PC-9 (cell line): ENCODE measurements at regions not wholly inside any gene's neighbourhood (a gene's known extent, or its start where the extent isn't known, plus 50 kb on each side); places are given as distances from the start of the nearest gene placed in this dataset.

Source experiments
- BruUV-seq: library from RNA; stranded (reverse); fragments of 400-500 nt; replicated peaks from 2 replicates; lab custom pipeline; 2021; lab: Mats Ljungman, UMichigan
- CTCF ChIA-PET: fragments of 300-600 bp; sonication (Branson Sonifier 250); formaldehyde crosslinking; loops from one replicate; lab custom pipeline; 2022; ENCODE audit warnings: antibody characterized with exemption; lab: Charles Lee
- POLR2A ChIA-PET: fragments of 300-600 bp; sonication (Branson Sonifier 250); formaldehyde crosslinking; loops from one replicate; lab custom pipeline; 2022; ENCODE audit warnings: antibody characterized with exemption; ENCODE audit not compliant: unreplicated experiment; lab: Charles Lee
- DNase-seq, 2 experiments: peaks; one replicate each; pipeline versions ENCODE4 v3.0.0 to v3.0.0-alpha.2; 2015 to 2022; ENCODE audit warnings: mixed read lengths in 1 of 2
- H2AFZ ChIP-seq: fragments of 200-600 bp; sonication (generic); 2 replicates; pipeline ENCODE4 v1.8.1; 2017; ENCODE audit warnings: antibody characterized with exemption
- H3F3A ChIP-seq: fragments of 200-600 bp; sonication (generic); 2 replicates; pipeline ENCODE4 v1.8.1; 2017; ENCODE audit warnings: antibody characterized with exemption, mild to moderate bottlenecking, low read depth; ENCODE audit not compliant: insufficient read depth
- H3K27ac ChIP-seq: fragments of 200-600 bp; sonication (generic); 2 replicates; pipeline ENCODE4 v1.6.1; 2016; ENCODE audit warnings: mixed run types
- H3K27me3 ChIP-seq: fragments of 200-600 bp; sonication (generic); 2 replicates; pipeline ENCODE4 v1.6.1; 2016; ENCODE audit warnings: low read depth, mixed run types; ENCODE audit not compliant: insufficient read depth
- H3K36me3 ChIP-seq: fragments of 200-600 bp; sonication (generic); 2 replicates; pipeline ENCODE4 v1.6.1; 2016; ENCODE audit warnings: low read depth, mixed run types
- H3K4me1 ChIP-seq: fragments of 200-600 bp; sonication (generic); replicated peaks from 2 replicates; pipeline ENCODE4 v1.6.1; 2016; ENCODE audit warnings: mixed run types; ENCODE audit not compliant: insufficient read depth
- H3K4me2 ChIP-seq: fragments of 200-600 bp; sonication (generic); 2 replicates; pipeline ENCODE4 v1.6.1; 2017; ENCODE audit warnings: mixed run types
- H3K4me3 ChIP-seq: fragments of 200-600 bp; sonication (generic); 2 replicates; pipeline ENCODE4 v1.6.1; 2016; ENCODE audit warnings: mixed run types
- H3K79me2 ChIP-seq: fragments of 200-600 bp; sonication (generic); 2 replicates; pipeline ENCODE4 v1.6.1; 2017; ENCODE audit warnings: low read depth, mixed run types
- H3K9me2 ChIP-seq: fragments of 200-600 bp; sonication (generic); 2 replicates; pipeline ENCODE4 v1.8.1; 2017; ENCODE audit warnings: mild to moderate bottlenecking; ENCODE audit not compliant: insufficient read depth
- H3K9me3 ChIP-seq: fragments of 200-600 bp; sonication (generic); 2 replicates; pipeline ENCODE4 v1.8.1; 2016; ENCODE audit warnings: low read depth; ENCODE audit not compliant: insufficient read depth
- H4K20me1 ChIP-seq: fragments of 200-600 bp; sonication (generic); 2 replicates; pipeline ENCODE4 v1.8.1; 2017; ENCODE audit not compliant: insufficient read depth
- CTCF ChIP-seq: fragments of 200-600 bp; sonication (generic); conservative IDR thresholded peaks from 2 replicates; pipeline ENCODE4 v1.6.1; 2017; ENCODE audit warnings: mixed run types, antibody characterized with exemption, mild to moderate bottlenecking, moderate library complexity
- EZH2 ChIP-seq: fragments of 200-600 bp; sonication (generic); IDR thresholded peaks from 2 replicates; pipeline ENCODE4 v1.8.0; 2017; ENCODE audit warnings: antibody characterized with exemption, low read depth
- intact Hi-C: fragments of 100-400 bp; cut with micrococcal nuclease; formaldehyde crosslinking; loops from one replicate; pipeline ENCODE4 v1.10.0; 2022; ENCODE audit not compliant: unreplicated experiment

GRCh38 chr18:60894254-60894945 is 438.8 kb upstream of the CDH20 start:
- no peak overlapping the region; the same call in 1 of the 2 replicates for H3K4me2 ChIP-seq

GRCh38 chr18:60895181-60895580 is 438.0 kb upstream of the CDH20 start:
- CTCF ChIA-PET, result no interaction called here
- Histone ChIP-seq H3K4me3 (no peak overlapping the region), H3K27me3 (no peaks in the 10 kb centered on the region), H3F3A (peaks cover 9% of the 10 kb centered on the region; the same call in 1 of the 2 replicates), H3K36me3 (no peaks in the 10 kb centered on the region), H3K79me2 (no peaks in the 10 kb centered on the region), H3K9me3 (peaks cover 11% of the 10 kb centered on the region), H3K4me2 (no peak overlapping the region), H4K20me1 (no peaks in the 10 kb centered on the region), H3K27ac (no peak overlapping the region), H2AFZ (peak overlapping the region; percentile 3; the same call in 1 of the 2 replicates), H3K9me2 (no peaks in the 10 kb centered on the region), H3K4me1 (peaks cover 39% of the 10 kb centered on the region)
- no peak for TF ChIP-seq EZH2
- no peak for TF ChIP-seq CTCF
- POLR2A ChIA-PET, result interaction anchor here (0.7 kb wide), 1 partner anchor 43 kb away, joined by 3 read pairs; no protein-coding TSS in a partner anchor
- no TSS peak for BruUV-seq
- DNase-seq, result no peak
- intact Hi-C loops, result no loop called here

More at GRCh38 chr18:60894254-60894945, 438.8 kb upstream of the CDH20 start:
- intact Hi-C loops, result no loop called here
- H3K4me1 ChIP-seq, result peaks cover 39% of the 10 kb centered on the region
- H3K79me2 ChIP-seq, result no peaks in the 10 kb centered on the region
- H2AFZ ChIP-seq, result no peak overlapping the region
- H3F3A ChIP-seq, result peaks cover 9% of the 10 kb centered on the region; the same call in 1 of the 2 replicates
- no peak for TF ChIP-seq EZH2
- TF ChIP-seq CTCF, result no peak
- H3K4me3 ChIP-seq, result no peak overlapping the region
- POLR2A ChIA-PET, result no interaction called here
- peaks cover 11% of the 10 kb centered on the region for H3K9me3 ChIP-seq
- no peak overlapping the region for H3K27ac ChIP-seq
- H3K36me3 ChIP-seq, result no peaks in the 10 kb centered on the region
- DNase-seq, result peak in 1 of 2 experiments; percentile 47
- CTCF ChIA-PET, result no interaction called here
- H4K20me1 ChIP-seq, result no peaks in the 10 kb centered on the region
- no peaks in the 10 kb centered on the region for H3K9me2 ChIP-seq
- H3K27me3 ChIP-seq, result no peaks in the 10 kb centered on the region
- no TSS peak for BruUV-seq

- Histone ChIP-seq H3K27ac (no peak overlapping the region), H4K20me1 (no peaks in the 10 kb centered on the region), H2AFZ (no peak overlapping the region), H3K9me3 (no peaks in the 10 kb centered on the region; the same call in 1 of the 2 replicates), H3K4me1 (peaks cover 22% of the 10 kb centered on the region), H3K79me2 (no peaks in the 10 kb centered on the region), H3K36me3 (no peaks in the 10 kb centered on the region), H3F3A (no peaks in the 10 kb centered on the region), H3K27me3 (no peaks in the 10 kb centered on the region), H3K9me2 (no peaks in the 10 kb centered on the region), H3K4me3 (no peak overlapping the region), H3K4me2 (no peak overlapping the region)
- intact Hi-C loops, result no loop called here
- no TSS peak for BruUV-seq
- CTCF ChIA-PET, result no interaction called here
- TF ChIP-seq CTCF (no peak), EZH2 (no peak)
- POLR2A ChIA-PET, result no interaction called here
- no peak for DNase-seq
Measured at GRCh38 chr18:60898111-60898510, 435.1 kb upstream of the CDH20 start.
